Kidney (tissue), 13 donors: ENCODE measurements at regions not wholly inside any gene's neighbourhood (a gene's known extent, or its start where the extent isn't known, plus 50 kb on each side); places are given as distances from the start of the nearest gene placed in this dataset.

Experiments used
- DNase-seq, 5 donors: peaks; one replicate each; pipeline ENCODE4 v3.0.0-alpha.2; 2013 to 2020
- FAIRE-seq: peaks from 2 replicates; lab custom pipeline; 2012; peaks lifted over from hg19 to GRCh38; lab: Jason Lieb, UNC
- H3K27ac ChIP-seq, 2 donors: one replicate each; pipeline ENCODE4 v1.7.0; 2013; ENCODE audit warnings: low read depth in 2 of 2, low read length in 2 of 2, inconsistent platforms in 1 of 2
- H3K27me3 ChIP-seq: one replicate; pipeline ENCODE4 v1.7.1; 2013; ENCODE audit warnings: low read length, inconsistent platforms; ENCODE audit not compliant: control insufficient read depth, insufficient read depth
- H3K36me3 ChIP-seq, 3 donors: one replicate each; pipeline versions ENCODE4 v1.7.0 to v1.7.1; 2013; ENCODE audit warnings: low read length in 3 of 3, control low read depth in 1 of 3, inconsistent platforms in 1 of 3; ENCODE audit not compliant: insufficient read depth in 3 of 3, control insufficient read depth in 2 of 3
- H3K4me1 ChIP-seq, 3 donors: one replicate each; pipeline versions ENCODE4 v1.7.0 to v1.7.1; 2013; ENCODE audit warnings: low read length in 3 of 3, inconsistent platforms in 1 of 3, low read depth in 1 of 3; ENCODE audit not compliant: control insufficient read depth in 2 of 3, insufficient read depth in 2 of 3
- H3K4me3 ChIP-seq, 3 donors: one replicate each; pipeline versions ENCODE4 v1.7.0 to v1.8.1; 2013; ENCODE audit warnings: low read length in 3 of 3, control low read depth in 1 of 3, inconsistent platforms in 1 of 3
- H3K9ac ChIP-seq, 3 donors: one replicate each; pipeline versions ENCODE4 v1.7.0 to v1.7.1; 2013; ENCODE audit warnings: low read length in 3 of 3, control low read depth in 1 of 3, inconsistent platforms in 1 of 3
- H3K9me3 ChIP-seq, 3 donors: one replicate each; pipeline versions ENCODE4 v1.7.0 to v1.7.1; 2013; ENCODE audit warnings: low read length in 3 of 3, control low read depth in 1 of 3, inconsistent platforms in 1 of 3; ENCODE audit not compliant: control insufficient read depth in 2 of 3, insufficient read depth in 1 of 3
- intact Hi-C: fragments of 100-400 bp; cut with DNase I; formaldehyde crosslinking; loops from one replicate; pipeline ENCODE4 v1.11.1; 2022
- TF ChIP-seq, protein P1 (sequence below): IDR thresholded peaks from 3 replicates; pipeline ENCODE4 v1.5.1; 2012; ENCODE audit warnings: mild to moderate bottlenecking, moderate library complexity, borderline replicate concordance; ENCODE audit not compliant: insufficient read depth; ENCODE audit errors: extremely low read depth
- donor health status: control.
- donor health status: control.
- donor health status: control.
- donor health status: control.
- donor health status: control.
- donor health status: DM: yes; HTN: yes; CAD: no.
- donor health status: Normal renal cell carcinoma (clear cell type).

DNA sequence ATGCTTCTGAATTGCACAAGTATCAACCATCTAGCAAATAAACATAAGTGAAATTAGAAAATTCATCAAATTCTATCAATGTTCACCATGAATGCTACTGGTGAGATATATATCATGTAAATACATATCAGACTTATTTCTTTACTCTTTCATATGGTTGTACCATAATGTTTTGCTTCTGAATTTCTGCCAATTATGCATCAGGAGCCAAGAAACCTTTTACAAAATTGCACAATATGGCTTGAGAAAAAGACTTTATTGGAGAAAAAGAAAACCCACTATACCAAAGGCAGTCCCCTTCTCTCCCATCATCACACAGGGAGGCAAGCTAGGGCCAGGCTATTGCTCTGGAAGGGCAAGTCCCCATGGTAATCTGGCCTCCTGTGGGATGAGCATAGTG lies 402.6 kb downstream of the C6orf118 start:
- Histone ChIP-seq H3K9ac (no peak overlapping the region), H3K27ac (no peak overlapping the region), H3K4me1 (no peaks in the 10 kb centered on the region), H3K36me3 (no peaks in the 10 kb centered on the region), H3K9me3 (no peaks in the 10 kb centered on the region), H3K4me3 (no peak overlapping the region), H3K27me3 (no peaks in the 10 kb centered on the region)
- TF ChIP-seq, protein P1, sequence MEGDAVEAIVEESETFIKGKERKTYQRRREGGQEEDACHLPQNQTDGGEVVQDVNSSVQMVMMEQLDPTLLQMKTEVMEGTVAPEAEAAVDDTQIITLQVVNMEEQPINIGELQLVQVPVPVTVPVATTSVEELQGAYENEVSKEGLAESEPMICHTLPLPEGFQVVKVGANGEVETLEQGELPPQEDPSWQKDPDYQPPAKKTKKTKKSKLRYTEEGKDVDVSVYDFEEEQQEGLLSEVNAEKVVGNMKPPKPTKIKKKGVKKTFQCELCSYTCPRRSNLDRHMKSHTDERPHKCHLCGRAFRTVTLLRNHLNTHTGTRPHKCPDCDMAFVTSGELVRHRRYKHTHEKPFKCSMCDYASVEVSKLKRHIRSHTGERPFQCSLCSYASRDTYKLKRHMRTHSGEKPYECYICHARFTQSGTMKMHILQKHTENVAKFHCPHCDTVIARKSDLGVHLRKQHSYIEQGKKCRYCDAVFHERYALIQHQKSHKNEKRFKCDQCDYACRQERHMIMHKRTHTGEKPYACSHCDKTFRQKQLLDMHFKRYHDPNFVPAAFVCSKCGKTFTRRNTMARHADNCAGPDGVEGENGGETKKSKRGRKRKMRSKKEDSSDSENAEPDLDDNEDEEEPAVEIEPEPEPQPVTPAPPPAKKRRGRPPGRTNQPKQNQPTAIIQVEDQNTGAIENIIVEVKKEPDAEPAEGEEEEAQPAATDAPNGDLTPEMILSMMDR = no peak
- FAIRE-seq (no peak), DNase-seq (no peak)
- intact Hi-C loops = no loop called here

DNA sequence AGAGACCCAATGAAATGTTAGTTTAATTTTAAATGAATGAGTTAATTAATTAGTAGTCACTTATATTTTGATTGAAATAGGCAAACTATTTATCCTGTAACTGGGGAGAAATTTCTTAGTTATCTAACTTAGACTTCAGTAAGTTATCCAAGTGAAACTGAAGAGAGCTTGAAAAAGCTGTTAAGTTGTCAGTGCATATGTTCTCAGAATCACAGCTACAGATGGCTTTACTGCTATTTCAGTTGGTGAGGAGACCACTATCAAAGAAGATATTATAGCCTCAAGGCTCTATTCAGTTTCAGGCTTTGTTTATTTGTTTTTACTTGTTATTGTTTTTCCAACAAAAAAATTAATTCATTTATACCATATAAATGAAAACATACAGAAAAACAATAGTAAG lies 404.1 kb downstream of the C6orf118 start:
- intact Hi-C loops = no loop called here
- DNase-seq = no peak
- TF ChIP-seq, protein P1 = no peak
- no peaks in the 10 kb centered on the region for H3K36me3 ChIP-seq
- no peak for FAIRE-seq
- H3K9ac ChIP-seq = no peak overlapping the region
- no peak overlapping the region for H3K4me3 ChIP-seq
- H3K27ac ChIP-seq = no peak overlapping the region
- H3K9me3 ChIP-seq = no peaks in the 10 kb centered on the region
- H3K4me1 ChIP-seq = no peaks in the 10 kb centered on the region
- no peaks in the 10 kb centered on the region for H3K27me3 ChIP-seq

DNA sequence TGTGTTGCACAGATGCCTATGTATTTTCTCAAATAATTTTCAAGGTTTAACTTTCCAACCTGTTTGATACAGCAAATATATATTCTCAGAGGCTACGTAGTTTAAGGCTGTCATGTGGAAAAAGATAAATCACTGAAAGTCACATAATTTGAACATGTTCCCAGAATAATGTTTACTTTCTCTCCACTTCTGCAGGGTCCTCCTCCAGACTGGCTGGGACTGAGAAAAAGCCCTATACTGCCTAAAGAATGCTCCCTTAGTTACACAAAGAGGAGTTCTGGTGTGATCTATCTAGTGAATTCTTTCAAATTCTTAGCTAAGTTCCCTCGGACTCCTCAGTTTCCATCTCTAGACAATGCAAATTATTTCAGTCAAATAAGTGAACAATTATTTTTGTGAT lies 411.0 kb downstream of the C6orf118 start:
- no peaks in the 10 kb centered on the region for H3K27me3 ChIP-seq
- no peak overlapping the region for H3K4me3 ChIP-seq
- H3K27ac ChIP-seq = no peak overlapping the region
- no peak overlapping the region for H3K9ac ChIP-seq
- no peak for FAIRE-seq
- peaks cover 0 to 3% (median 0%) of the 10 kb centered on the region in 3 donors for H3K9me3 ChIP-seq
- H3K36me3 ChIP-seq = no peaks in the 10 kb centered on the region
- TF ChIP-seq, protein P1 = no peak
- intact Hi-C loops = no loop called here
- no peaks in the 10 kb centered on the region for H3K4me1 ChIP-seq
- peak in 1 of 5 donors; percentile 14 for DNase-seq

DNA sequence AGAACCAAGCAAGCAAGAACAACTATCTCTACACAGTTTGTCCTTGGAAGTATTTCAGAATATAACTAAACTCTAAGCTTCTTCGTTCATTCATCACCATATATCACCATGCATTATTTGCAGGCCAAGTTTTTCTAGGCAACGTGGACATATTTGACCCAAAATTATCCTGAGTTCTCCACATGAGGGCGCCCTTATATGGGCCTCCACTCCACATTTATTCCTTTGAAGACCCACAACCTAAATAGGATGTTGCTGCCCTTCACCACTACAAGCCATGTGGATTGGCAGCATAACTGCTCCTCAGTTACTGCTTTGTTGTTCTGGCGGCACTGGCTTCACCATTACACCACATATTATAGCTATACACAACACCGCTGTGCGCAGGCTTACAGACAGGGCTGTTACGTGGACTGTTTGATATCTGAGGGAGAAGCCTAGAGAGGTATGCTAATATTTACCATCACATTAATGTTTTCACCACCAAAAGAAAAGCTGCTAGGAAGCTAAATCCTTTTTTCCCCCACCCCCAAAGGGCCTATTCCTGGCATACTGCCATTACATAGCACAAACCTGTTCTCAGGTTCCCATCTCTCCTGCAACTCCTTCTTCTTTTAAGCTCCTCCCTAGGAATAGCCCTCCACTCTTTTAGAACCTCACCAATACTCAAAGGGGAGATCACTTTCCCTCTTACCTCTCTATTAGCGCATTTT lies 411.7 kb downstream of the C6orf118 start:
- H3K4me1 ChIP-seq = no peaks in the 10 kb centered on the region
- H3K4me3 ChIP-seq = no peak overlapping the region
- no peak overlapping the region for H3K9ac ChIP-seq
- peaks cover 0 to 3% (median 0%) of the 10 kb centered on the region in 3 donors for H3K9me3 ChIP-seq
- no peaks in the 10 kb centered on the region for H3K36me3 ChIP-seq
- intact Hi-C loops = no loop called here
- H3K27me3 ChIP-seq = no peaks in the 10 kb centered on the region
- TF ChIP-seq, protein P1 = no peak
- no peak overlapping the region for H3K27ac ChIP-seq
- FAIRE-seq (no peak), DNase-seq (no peak)
